MM.1S (cell line): ENCODE measurements at regions not wholly inside any gene's neighbourhood (a gene's known extent, or its start where the extent isn't known, plus 50 kb on each side); places are given as distances from the start of the nearest gene placed in this dataset.

Experiments
- DNase-seq: peaks from one replicate; pipeline ENCODE4 v3.0.0-alpha.2; 2015
- H2AFZ ChIP-seq: fragments of 300-600 bp; sonication (generic); 2 replicates; pipeline ENCODE4 v1.6.0; 2016; ENCODE audit warnings: antibody characterized with exemption, low read length
- H3F3A ChIP-seq: fragments of 300-600 bp; sonication (generic); 2 replicates; pipeline ENCODE4 v1.6.1; 2016; ENCODE audit warnings: mild to moderate bottlenecking, antibody characterized with exemption, low read length, moderate library complexity, mixed read lengths; ENCODE audit not compliant: insufficient read depth
- H3K27ac ChIP-seq: fragments of 300-600 bp; sonication (generic); 2 replicates; pipeline ENCODE4 v1.5.1; 2016; ENCODE audit warnings: mild to moderate bottlenecking, low read length
- H3K27me3 ChIP-seq: fragments of 300-600 bp; sonication (generic); replicated peaks from 2 replicates; pipeline ENCODE4 v1.6.0; 2016; ENCODE audit warnings: low read length; ENCODE audit not compliant: insufficient read depth
- H3K36me3 ChIP-seq: fragments of 300-600 bp; sonication (generic); replicated peaks from 2 replicates; pipeline ENCODE4 v1.6.1; 2016; ENCODE audit warnings: mild to moderate bottlenecking, low read length, mixed read lengths; ENCODE audit not compliant: insufficient read depth
- H3K4me1 ChIP-seq: fragments of 300-600 bp; sonication (generic); 2 replicates; pipeline ENCODE4 v1.6.1; 2016; ENCODE audit warnings: low read length, mixed read lengths
- H3K4me2 ChIP-seq: fragments of 300-600 bp; sonication (generic); 2 replicates; pipeline ENCODE4 v1.6.0; 2016; ENCODE audit warnings: low read depth, low read length
- H3K4me3 ChIP-seq: fragments of 300-600 bp; sonication (generic); 2 replicates; pipeline ENCODE4 v1.5.1; 2016; ENCODE audit warnings: low read length, mixed read lengths
- H3K79me2 ChIP-seq: fragments of 300-600 bp; sonication (generic); 2 replicates; pipeline ENCODE4 v1.6.1; 2016; ENCODE audit warnings: mixed run types, low read length, mixed read lengths
- H3K9ac ChIP-seq: fragments of 300-600 bp; sonication (generic); 2 replicates; pipeline ENCODE4 v1.6.1; 2016; ENCODE audit warnings: low read length, mixed read lengths
- H3K9me2 ChIP-seq: fragments of 300-600 bp; sonication (generic); replicated peaks from 2 replicates; pipeline ENCODE4 v1.6.1; 2016; ENCODE audit warnings: mild to moderate bottlenecking, low read length, mixed read lengths; ENCODE audit not compliant: insufficient read depth
- H3K9me3 ChIP-seq: fragments of 300-600 bp; sonication (generic); replicated peaks from 2 replicates; pipeline ENCODE4 v1.6.1; 2016; ENCODE audit warnings: mild to moderate bottlenecking, low read length, mixed read lengths; ENCODE audit not compliant: insufficient read depth
- H4K20me1 ChIP-seq: fragments of 300-600 bp; sonication (generic); 2 replicates; pipeline ENCODE4 v1.6.1; 2016; ENCODE audit warnings: mild to moderate bottlenecking, low read length, moderate library complexity, mixed read lengths; ENCODE audit not compliant: insufficient read depth
- CTCF ChIP-seq: fragments of 300-600 bp; sonication (generic); IDR thresholded peaks from 2 replicates; pipeline ENCODE4 v1.5.1; 2016; ENCODE audit warnings: antibody characterized with exemption, low read length, mixed read lengths
- EZH2 ChIP-seq: fragments of 300-600 bp; sonication (generic); optimal IDR thresholded peaks from 2 replicates; pipeline ENCODE3; 2017; ENCODE audit warnings: low read depth, mild to moderate bottlenecking, antibody characterized with exemption, low read length, mixed read lengths
- EZH2phosphoT487 ChIP-seq: fragments of 300-600 bp; sonication (generic); IDR thresholded peaks from 2 replicates; pipeline ENCODE4 v1.6.1; 2018; ENCODE audit warnings: antibody characterized with exemption, low read length

DNA sequence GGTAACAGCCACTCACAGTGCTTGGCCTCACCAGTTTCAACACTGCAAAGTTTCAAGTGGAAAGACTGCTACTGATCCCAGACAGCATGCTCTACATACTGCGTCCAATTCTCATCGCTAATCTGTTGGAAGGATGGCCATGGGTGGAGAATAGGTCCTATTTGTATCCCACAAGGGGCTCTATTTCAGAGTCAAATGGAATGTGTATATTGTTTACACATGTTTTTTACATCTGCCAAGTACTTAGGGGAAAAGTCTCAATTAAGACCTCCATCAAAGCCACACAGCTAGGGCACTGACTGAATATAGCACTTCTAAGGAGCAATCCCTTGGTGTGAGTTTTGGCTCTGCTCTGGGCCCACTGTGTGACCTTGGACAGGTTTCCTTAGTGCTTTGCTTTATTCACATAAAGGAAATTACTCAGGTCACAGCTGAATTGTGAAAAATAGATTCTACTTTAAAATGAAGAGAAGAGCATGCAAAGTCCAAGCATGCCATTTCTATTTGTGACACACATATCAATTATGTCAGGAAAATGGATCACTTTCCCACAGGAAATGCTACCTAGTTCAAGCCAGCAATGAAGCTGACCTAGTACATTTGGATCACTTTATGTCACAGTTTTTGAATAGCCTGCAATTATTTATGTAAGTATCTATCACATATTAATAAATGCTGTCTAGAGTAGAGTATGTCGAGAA is 112.9 kb upstream of the STK17B start:
- Histone ChIP-seq H3K9ac (no peak overlapping the region), H3K4me3 (no peak overlapping the region), H3K79me2 (no peaks in the 10 kb centered on the region), H2AFZ (no peak overlapping the region), H3K36me3 (no peaks in the 10 kb centered on the region), H3K4me1 (peaks cover 41% of the 10 kb centered on the region), H3K9me3 (no peaks in the 10 kb centered on the region), H3K9me2 (no peaks in the 10 kb centered on the region), H4K20me1 (no peaks in the 10 kb centered on the region), H3K4me2 (peak overlapping the region; percentile 12; the same call in 1 of the 2 replicates), H3F3A (no peaks in the 10 kb centered on the region), H3K27me3 (no peaks in the 10 kb centered on the region), H3K27ac (no peak overlapping the region)
- TF ChIP-seq EZH2, result no peak
- no peak for TF ChIP-seq CTCF
- no peak for TF ChIP-seq EZH2phosphoT487
- DNase-seq, result no peak

DNA sequence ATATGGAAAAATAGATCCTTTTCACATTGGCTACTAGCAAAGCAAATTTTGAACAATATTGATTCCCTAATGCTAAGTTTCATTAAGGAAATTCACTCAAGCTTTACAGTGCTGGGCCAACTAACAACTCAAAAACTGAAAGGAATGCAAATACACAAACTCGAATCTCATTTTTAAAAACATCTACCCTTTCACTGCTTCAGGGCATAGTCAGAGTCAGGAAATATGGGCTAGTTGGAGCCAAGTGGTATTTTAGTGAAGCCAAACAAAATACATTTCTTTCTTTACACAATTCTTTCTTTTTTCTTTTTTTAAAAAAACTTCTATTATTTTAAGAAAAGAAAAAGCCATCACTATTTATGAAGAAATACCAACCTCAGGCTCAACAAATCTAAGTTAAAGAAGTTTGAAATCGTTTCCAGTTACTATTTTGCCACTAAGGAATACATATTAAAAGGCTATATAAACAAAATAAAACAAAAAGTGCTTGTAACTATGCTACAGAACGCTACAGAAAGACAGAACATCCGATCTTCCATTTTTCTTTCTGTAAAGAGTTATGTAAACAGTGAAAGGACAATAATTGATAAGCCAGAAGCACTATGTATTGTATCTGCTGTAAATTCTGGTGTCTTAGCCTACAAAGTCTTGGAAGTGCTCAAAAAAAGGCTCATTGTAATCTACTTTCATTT is 113.6 kb upstream of the STK17B start:
- Histone ChIP-seq H4K20me1 (no peaks in the 10 kb centered on the region), H3K27ac (no peak overlapping the region), H3K27me3 (no peaks in the 10 kb centered on the region), H3K36me3 (no peaks in the 10 kb centered on the region), H3K4me2 (peak overlapping the region; percentile 12; the same call in 1 of the 2 replicates), H3F3A (no peaks in the 10 kb centered on the region), H3K4me3 (no peak overlapping the region), H3K79me2 (no peaks in the 10 kb centered on the region), H3K9me3 (no peaks in the 10 kb centered on the region), H2AFZ (no peak overlapping the region), H3K4me1 (peaks cover 41% of the 10 kb centered on the region), H3K9me2 (no peaks in the 10 kb centered on the region), H3K9ac (no peak overlapping the region)
- TF ChIP-seq CTCF, result no peak
- DNase-seq, result no peak

DNA sequence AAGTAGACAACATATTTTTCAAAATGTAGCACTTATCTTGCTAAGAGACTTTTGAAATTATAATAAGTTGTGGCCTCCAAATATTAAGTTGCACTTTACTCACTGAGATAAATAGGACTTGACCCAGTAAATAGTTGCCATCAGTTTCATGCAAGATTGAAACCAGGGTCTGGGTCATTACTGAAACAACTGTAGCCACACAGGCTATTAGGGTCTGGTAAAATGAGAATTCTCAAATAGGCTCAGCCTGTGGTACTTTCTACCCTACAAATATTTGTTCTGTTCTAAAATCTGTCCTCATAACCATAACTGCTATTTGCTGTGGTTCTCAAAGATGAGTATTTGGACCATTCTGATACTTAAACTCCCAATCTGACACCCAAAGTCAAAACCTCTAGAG is 115.4 kb upstream of the STK17B start:
- Histone ChIP-seq H3K27ac (no peak overlapping the region), H3K36me3 (no peaks in the 10 kb centered on the region), H3K9me2 (no peaks in the 10 kb centered on the region), H3K9ac (no peak overlapping the region), H3F3A (peaks cover 4% of the 10 kb centered on the region), H3K4me3 (no peak overlapping the region), H3K79me2 (no peaks in the 10 kb centered on the region), H3K27me3 (no peaks in the 10 kb centered on the region), H4K20me1 (no peaks in the 10 kb centered on the region), H3K4me1 (peaks cover 48% of the 10 kb centered on the region), H2AFZ (no peak overlapping the region), H3K4me2 (0 out of 2 replicates have a peak overlapping the region, but pooled peaks have one; percentile 4), H3K9me3 (no peaks in the 10 kb centered on the region)
- peak; percentile 61 for DNase-seq
- TF ChIP-seq CTCF (no peak), EZH2phosphoT487 (no peak), EZH2 (no peak)
